Amygdala (tissue), 56 donors: ENCODE measurements at regions not wholly inside any gene's neighbourhood (a gene's known extent, or its start where the extent isn't known, plus 50 kb on each side); places are given as distances from the start of the nearest gene placed in this dataset.

Experiments used
- DNase-seq, 56 donors: peaks; one replicate each; lab custom pipeline; 2025; lab: John Stamatoyannopoulos, UW

- no peak for DNase-seq
These were observed 439.1 kb upstream of the ZNF507 start for GRCh38 chr19:31906111-31906871.

- no peak for DNase-seq
These were observed 437.7 kb upstream of the ZNF507 start for GRCh38 chr19:31907661-31908060.

- no peak for DNase-seq
These were observed 437.3 kb upstream of the ZNF507 start for GRCh38 chr19:31908080-31908479.

GRCh38 chr19:31908496-31909225 is 436.7 kb upstream of the ZNF507 start:
- no peak for DNase-seq

GRCh38 chr19:31910224-31910623 is 435.2 kb upstream of the ZNF507 start:
- DNase-seq, result no peak

- no peak for DNase-seq
These were observed 433.8 kb upstream of the ZNF507 start for GRCh38 chr19:31911577-31911976.

GRCh38 chr19:31913103-31913661 is 432.2 kb upstream of the ZNF507 start:
- DNase-seq, result no peak

- DNase-seq, result no peak
These were observed 415.0 kb upstream of the ZNF507 start for GRCh38 chr19:31930401-31930800.

GRCh38 chr19:31937983-31938382 is 407.4 kb upstream of the ZNF507 start:
- no peak for DNase-seq

GRCh38 chr19:31938675-31939074 is 406.7 kb upstream of the ZNF507 start:
- DNase-seq, result no peak

- DNase-seq, result no peak
These were observed 405.0 kb upstream of the ZNF507 start for GRCh38 chr19:31940396-31940795.

GRCh38 chr19:31943191-31943661 is 402.2 kb upstream of the ZNF507 start:
- DNase-seq, result no peak

GRCh38 chr19:31943778-31944177 is 401.6 kb upstream of the ZNF507 start:
- no peak for DNase-seq

GRCh38 chr19:31944326-31944725 is 401.1 kb upstream of the ZNF507 start:
- DNase-seq, result no peak

GRCh38 chr19:31946491-31946890 is 398.9 kb upstream of the ZNF507 start:
- DNase-seq, result no peak

GRCh38 chr19:31947436-31948115 is 397.8 kb upstream of the ZNF507 start:
- no peak for DNase-seq

- no peak for DNase-seq
These were observed 392.7 kb upstream of the ZNF507 start for GRCh38 chr19:31952693-31953092.

GRCh38 chr19:31955061-31955460 is 390.3 kb upstream of the ZNF507 start:
- DNase-seq, result no peak

- DNase-seq, result peak in 1 of 56 donors; percentile 5
These were observed 389.5 kb upstream of the ZNF507 start for GRCh38 chr19:31955884-31956283.

- no peak for DNase-seq
These were observed 388.5 kb upstream of the ZNF507 start for GRCh38 chr19:31956771-31957392.

- DNase-seq, result no peak
These were observed 387.7 kb upstream of the ZNF507 start for GRCh38 chr19:31957711-31958110.
